HEK293T (cell line): ENCODE measurements at regions not wholly inside any gene's neighbourhood (a gene's known extent, or its start where the extent isn't known, plus 50 kb on each side); places are given as distances from the start of the nearest gene placed in this dataset.

Experiments used
- ARNT ChIP-seq: fragments of 450-650 bp; IDR thresholded peaks from 2 replicates; pipeline ENCODE4 v1.6.1; 2017; ENCODE audit warnings: mild to moderate bottlenecking
- BHLHE40 ChIP-seq: fragments of 450-650 bp; IDR thresholded peaks from 2 replicates; pipeline ENCODE4 v1.6.1; 2016; ENCODE audit warnings: mild to moderate bottlenecking, moderate library complexity, borderline replicate concordance
- ELF4 ChIP-seq: fragments of 450-650 bp; IDR thresholded peaks from 2 replicates; pipeline ENCODE4 v1.6.1; 2017; ENCODE audit warnings: antibody characterized with exemption
- FOXK2 ChIP-seq: fragments of 450-650 bp; IDR thresholded peaks from 2 replicates; pipeline ENCODE4 v1.6.1; 2016; ENCODE audit warnings: mild to moderate bottlenecking
- L3MBTL2 ChIP-seq: fragments of 450-650 bp; conservative IDR thresholded peaks from 2 replicates; pipeline ENCODE4 v1.6.1; 2016; ENCODE audit warnings: mild to moderate bottlenecking
- SP1 ChIP-seq: fragments of 450-650 bp; IDR thresholded peaks from 2 replicates; pipeline ENCODE4 v1.6.1; 2017
- SUZ12 ChIP-seq: fragments of 450-650 bp; IDR thresholded peaks from 2 replicates; pipeline ENCODE4 v1.6.1; 2016; ENCODE audit warnings: mild to moderate bottlenecking
- ZNF384 ChIP-seq: fragments of 450-650 bp; IDR thresholded peaks from 2 replicates; pipeline ENCODE4 v1.6.1; 2016

GRCh38 chrX:118257781-118258180, 88.1 kb upstream of the WDR44 start:
- TF ChIP-seq SP1 (no peak), BHLHE40 (no peak), ELF4 (no peak), SUZ12 (no peak), ARNT (no peak), L3MBTL2 (no peak), FOXK2 (no peak), ZNF384 (no peak)
